ENCODE measurements at regions not wholly inside any gene's neighbourhood (a gene's known extent, or its start where the extent isn't known, plus 50 kb on each side); places are given as distances from the start of the nearest gene placed in this dataset.

GRCh38 chr13:62643007-62643483 lies 1227.4 kb upstream of the PCDH20 start:
- no peak overlapping the region for H3K27ac ChIP-seq
- no peak for TF ChIP-seq CTCF (conservative IDR thresholded peaks at IDR 0.05)

GRCh38 chr13:62635161-62635560 lies 1219.5 kb upstream of the PCDH20 start:
- no peak overlapping the region for H3K27ac ChIP-seq
- TF ChIP-seq CTCF (conservative IDR thresholded peaks at IDR 0.05) = no peak

- no peak for TF ChIP-seq CTCF (conservative IDR thresholded peaks at IDR 0.05)
- no peak overlapping the region for H3K27ac ChIP-seq
Observed at GRCh38 chr13:62633448-62633847, 1217.8 kb upstream of the PCDH20 start.

- H3K27ac ChIP-seq = no peak overlapping the region
- no peak for TF ChIP-seq CTCF (conservative IDR thresholded peaks at IDR 0.05)
Observed at GRCh38 chr13:62631619-62632018, 1216.0 kb upstream of the PCDH20 start.

GRCh38 chr13:62631124-62631523 lies 1215.5 kb upstream of the PCDH20 start:
- H3K27ac ChIP-seq = no peak overlapping the region
- no peak for TF ChIP-seq CTCF (conservative IDR thresholded peaks at IDR 0.05)

GRCh38 chr13:62629618-62630017 lies 1214.0 kb upstream of the PCDH20 start:
- peak overlapping the region; percentile 59 for H3K27ac ChIP-seq
- no peak for TF ChIP-seq CTCF (conservative IDR thresholded peaks at IDR 0.05)

GRCh38 chr13:62627226-62627625 lies 1211.6 kb upstream of the PCDH20 start:
- TF ChIP-seq CTCF (conservative IDR thresholded peaks at IDR 0.05) = no peak
- no peak overlapping the region for H3K27ac ChIP-seq

- H3K27ac ChIP-seq = no peak overlapping the region
- TF ChIP-seq CTCF (conservative IDR thresholded peaks at IDR 0.05) = no peak
Observed at GRCh38 chr13:62626771-62627170, 1211.1 kb upstream of the PCDH20 start.
